Stimulated activated CD4-positive, alpha-beta T cell treated with anti-CD3 and anti-CD28 coated beads, Interleukin-15, amount 100 ng/mL, for 48 hours (primary cell): ENCODE measurements at regions not wholly inside any gene's neighbourhood (a gene's known extent, or its start where the extent isn't known, plus 50 kb on each side); places are given as distances from the start of the nearest gene placed in this dataset.

ENCODE experiments used
- DNase-seq, 2 donors: peaks; one replicate each; pipeline ENCODE4 v3.0.0-alpha.2; 2020; ENCODE audit warnings: low read depth in 2 of 2

DNA sequence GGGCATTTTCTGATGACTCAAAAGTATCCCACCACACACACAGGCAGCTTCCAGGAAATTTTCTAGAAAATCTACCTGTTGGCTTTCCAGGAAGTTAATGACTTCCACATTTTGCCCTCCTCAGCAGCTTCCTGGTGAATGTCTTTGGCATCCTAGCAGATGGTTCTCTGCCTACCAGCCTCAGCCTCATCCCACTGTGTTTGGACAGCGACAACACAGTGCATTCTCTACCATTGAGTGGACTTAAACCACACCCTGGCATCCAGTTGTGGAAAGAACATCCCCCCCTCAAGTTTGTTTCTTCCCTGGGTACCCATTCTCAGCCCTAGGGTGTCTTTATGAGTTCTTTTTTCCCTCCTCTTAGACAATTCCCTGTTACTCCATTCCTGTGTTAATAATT, 50.8 kb upstream of the GADL1 start:
- no peak for DNase-seq

DNA sequence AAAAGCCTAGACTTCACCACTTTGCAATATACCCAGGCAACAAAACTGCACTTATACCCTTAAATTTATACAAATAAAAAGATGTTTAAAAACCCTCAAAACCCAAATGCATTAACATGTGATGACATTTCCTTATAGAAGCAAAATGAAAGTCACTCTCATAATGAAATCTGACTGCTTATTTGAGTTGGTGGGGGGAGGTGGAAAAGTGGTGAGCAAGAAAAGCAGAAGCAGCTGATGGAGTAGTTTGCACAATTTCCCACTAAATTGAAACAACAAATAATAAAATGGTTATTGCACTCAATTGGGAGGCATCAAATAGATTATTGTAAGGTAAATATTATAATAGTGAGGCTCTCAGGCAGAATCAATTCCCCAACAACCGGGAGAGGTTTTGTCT, 54.0 kb upstream of the GADL1 start:
- no peak for DNase-seq

DNA sequence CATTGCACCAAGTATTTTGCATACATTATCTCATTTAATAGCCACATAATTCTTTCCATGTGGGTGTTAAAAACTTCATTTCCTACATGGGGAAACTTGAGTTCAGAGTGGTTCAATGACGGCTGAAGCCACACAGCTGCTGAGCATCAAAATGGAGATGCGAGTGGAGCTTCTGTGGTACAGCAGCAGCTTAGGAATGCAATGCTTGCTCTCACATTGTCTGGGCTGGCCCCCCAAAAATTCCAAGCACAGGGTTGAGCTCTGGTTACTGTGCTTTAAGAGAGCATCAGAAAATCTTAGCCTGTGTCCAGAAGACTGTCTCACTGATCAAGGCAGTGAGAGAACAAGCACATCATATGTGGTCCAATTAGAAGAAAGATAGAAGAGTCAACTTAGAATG, 57.4 kb upstream of the GADL1 start:
- DNase-seq, result no peak

DNA sequence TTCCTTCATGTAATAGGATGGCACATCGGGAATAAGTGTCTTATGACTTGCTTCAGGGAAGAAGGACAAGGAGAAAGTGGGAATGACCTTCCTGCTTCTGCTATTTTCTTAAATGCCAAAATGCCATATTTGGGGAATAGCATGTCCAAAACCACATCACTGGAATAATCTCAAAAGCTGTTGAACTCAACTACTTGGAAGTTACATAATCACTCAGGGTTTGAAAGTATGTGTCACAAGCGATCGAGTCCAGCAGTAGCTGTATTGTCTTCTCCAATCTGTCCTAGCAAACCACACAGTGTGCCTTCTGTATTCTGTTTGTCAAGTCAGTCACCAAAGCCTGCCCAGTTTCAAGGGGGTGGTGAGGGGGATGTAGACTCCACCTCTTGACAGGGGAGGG, 58.3 kb upstream of the GADL1 start:
- no peak for DNase-seq

DNA sequence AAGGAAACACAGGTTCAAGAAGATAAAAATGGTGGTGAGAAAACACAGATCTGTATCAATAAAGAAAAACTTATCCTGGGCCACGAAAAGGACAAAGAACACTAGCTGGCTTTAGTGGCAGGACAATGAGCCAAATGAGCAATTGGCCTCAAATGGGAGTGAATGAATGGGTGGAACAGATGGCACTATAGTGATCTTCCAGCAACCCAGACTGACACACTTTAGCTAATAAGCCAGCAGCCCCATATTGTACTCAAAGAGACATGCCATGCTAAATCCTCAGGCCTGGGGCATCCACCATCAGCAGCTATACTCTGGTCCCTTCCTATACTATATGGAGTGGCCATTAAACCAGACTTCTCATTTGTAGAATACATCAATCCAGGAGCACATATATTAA, 60.0 kb upstream of the GADL1 start:
- DNase-seq, result no peak

DNA sequence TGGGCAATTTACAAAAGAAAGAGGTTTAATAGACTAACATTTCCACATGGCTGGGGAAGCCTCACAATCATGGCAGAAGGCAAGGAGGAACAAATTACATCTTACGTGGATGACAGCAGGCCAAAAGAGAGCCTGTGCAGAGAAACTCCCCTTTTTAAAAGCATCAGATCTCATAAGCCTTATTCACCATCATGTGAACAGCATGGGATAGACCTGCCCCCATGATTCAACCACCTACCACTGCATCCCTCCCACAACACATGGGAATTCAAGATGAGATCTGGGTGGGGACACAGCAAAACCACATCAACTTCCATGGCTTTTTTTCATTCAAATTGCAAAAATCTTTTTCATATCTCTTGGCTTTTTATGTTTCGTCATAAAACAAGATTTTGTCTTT, 67.6 kb upstream of the GADL1 start:
- no peak for DNase-seq

DNA sequence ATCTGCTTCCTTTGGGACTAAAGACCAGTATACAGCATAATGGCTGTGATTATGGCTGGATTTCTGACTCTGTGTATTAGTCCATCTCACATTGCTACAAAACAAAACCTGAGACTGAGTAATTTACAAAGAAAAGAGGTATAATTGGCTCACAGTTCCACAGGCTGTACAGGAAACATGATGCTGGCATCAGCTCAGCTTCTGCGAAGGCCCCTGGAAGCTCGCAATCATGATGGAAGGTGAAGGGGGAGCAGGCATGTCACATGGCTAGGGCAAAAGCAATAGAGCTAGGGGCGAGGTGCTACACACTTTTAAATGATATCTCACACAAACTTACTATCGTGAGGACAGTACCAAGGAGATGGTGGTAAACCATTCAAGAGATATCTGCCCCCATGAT, 68.0 kb upstream of the GADL1 start:
- DNase-seq, result no peak

DNA sequence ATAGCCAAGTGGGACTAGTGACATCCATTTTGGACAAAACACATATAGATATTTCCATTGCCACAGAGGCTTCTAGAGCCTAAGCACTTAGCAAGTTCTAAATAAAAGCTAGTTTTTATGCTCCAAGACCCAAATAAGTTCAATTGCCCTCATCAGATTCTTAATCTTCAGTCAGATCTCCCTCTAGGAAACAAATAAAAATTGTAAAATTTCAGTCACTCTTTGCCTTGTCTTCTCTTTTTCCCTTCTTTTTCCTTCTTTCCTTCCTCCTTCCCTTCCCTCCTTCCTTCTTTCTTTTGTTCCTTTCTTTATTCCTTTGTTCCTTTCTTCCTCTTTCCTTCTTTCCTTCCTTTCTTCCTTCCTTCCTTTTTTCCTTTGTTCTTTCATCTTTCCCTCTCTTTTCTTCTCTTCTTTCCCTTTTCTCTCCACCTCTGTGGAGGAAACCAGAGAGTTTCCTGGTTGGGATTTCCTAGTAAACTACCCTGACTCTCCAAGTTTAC, 68.8 kb upstream of the GADL1 start:
- DNase-seq, result no peak

DNA sequence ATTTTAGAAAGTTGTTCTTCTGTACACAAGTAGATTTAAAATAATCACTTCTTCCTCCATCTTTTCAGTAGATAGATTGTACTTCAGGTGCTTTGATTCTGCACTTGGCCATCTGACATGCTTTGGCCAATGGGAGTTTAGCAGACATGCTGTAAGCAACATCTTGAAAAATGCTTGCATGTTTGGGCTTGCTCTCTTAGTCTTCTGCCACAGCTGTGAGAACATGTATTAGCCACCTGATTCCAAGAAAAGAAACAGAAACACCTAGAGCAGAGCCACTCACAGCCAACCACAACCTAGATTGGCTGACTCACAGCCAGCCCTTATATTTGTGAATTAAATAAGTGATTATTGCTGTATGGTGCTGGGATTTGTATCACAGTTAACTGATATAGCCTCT, 70.2 kb upstream of the GADL1 start:
- no peak for DNase-seq

DNA sequence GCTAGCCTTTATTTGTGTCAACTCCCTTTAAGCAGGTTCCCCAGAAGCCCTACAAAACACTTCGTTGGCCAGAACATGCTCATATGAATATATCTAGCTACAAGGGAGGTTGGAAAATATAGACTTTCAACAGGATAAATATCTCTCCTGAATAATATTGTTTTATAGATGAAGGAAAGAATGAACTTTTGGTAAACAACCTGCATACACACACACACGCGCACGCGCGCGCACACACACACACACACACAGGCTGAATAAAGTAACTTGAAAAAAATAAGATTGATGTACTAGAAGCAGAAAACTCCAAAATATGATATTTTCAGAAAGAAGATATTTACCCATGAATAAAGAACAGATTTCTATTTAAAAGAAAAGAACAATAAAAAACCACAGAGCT, 72.4 kb upstream of the GADL1 start:
- no peak for DNase-seq

DNA sequence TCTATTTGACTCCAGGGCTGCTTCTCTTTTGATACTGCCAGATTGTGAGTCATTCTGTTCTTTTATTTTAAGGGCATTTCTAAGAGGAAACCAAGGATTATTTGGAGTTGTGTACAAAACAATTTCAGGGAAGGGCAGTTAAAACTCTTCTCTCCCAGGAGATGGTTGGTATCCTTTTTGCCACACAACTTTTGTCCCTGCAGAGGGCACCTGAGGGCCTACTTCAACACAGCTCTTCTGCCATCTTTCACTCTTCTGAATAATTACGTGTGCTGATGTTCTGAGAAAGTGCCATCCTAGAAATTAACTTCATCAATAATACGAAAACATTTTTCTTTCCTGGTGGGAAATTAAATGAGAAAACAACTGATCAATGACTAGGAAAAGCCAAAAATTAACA, 75.7 kb upstream of the GADL1 start:
- DNase-seq, result no peak

DNA sequence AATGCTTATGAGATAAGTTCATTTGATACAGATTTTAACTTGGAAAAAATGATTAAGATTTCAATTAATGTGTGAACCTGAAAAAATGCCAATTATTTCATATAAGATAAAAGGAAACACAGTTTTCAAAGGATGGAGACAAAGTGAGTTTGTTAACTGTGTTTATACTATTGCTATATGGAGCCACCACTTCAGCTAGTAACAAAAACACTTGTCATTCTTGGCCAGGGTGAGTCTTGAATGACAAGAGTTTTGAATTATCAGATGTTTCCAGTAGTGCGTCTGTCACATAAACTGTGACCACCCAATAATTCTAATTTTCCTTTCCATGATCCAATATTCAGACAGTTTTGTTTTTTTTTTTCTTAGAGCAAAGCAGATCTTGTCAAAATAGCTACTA, 78.0 kb upstream of the GADL1 start:
- no peak for DNase-seq

DNA sequence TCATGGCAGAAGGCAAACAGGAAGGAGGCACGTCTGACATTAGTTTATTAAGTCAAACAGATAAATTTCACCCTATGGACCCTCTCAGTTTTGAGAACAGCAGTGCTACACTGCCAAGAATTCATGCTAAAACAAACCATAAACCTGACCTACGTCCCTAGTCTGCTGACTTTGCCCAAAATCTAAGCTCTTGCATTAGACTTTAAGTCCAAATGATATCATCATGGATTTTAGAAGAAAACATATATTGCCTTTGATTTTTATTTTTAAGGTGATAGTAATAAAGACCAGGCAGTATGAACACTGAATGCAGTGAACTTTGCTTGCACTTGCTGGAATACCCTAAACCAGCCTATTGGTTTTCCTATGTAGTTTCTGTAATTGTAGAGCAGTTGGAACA, 79.6 kb upstream of the GADL1 start:
- no peak for DNase-seq

DNA sequence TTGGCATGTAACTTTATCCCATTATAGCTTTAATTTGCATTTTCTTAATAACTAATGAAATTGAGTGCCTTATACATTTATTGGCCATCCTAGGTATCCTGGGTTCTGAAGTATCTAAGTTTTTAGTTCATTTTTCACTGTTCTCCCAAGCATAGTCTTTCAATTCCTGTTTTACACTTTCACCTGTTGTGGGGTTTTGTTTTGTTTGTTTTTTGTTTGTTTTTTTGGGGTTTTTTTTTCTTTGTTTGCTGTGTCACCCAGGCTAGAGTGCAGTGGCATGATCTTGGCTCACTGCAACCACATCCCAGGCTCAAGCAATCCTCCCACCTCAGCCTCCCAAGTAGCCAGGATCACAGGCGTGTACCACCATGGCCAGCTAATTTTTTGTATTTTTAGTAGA, 83.1 kb upstream of the GADL1 start:
- DNase-seq, result no peak

DNA sequence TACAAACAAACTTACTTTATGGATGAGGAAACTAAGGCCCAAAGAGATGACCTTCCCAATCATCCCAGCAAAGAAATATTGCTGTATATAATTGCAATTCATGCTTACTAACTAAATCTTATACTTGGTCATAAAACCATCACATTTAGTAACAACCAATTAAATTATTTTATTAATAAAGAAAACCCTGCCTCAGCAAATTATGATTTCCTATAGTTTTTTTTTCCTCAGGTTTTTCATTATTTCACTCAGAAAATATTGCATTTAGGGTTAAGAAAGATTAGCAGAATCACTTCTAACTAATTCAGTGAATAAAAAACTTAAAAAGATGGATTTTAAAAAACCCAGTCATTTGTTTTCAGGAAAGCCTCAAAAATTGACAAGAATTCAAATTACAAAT, 86.5 kb upstream of the GADL1 start:
- no peak for DNase-seq

DNA sequence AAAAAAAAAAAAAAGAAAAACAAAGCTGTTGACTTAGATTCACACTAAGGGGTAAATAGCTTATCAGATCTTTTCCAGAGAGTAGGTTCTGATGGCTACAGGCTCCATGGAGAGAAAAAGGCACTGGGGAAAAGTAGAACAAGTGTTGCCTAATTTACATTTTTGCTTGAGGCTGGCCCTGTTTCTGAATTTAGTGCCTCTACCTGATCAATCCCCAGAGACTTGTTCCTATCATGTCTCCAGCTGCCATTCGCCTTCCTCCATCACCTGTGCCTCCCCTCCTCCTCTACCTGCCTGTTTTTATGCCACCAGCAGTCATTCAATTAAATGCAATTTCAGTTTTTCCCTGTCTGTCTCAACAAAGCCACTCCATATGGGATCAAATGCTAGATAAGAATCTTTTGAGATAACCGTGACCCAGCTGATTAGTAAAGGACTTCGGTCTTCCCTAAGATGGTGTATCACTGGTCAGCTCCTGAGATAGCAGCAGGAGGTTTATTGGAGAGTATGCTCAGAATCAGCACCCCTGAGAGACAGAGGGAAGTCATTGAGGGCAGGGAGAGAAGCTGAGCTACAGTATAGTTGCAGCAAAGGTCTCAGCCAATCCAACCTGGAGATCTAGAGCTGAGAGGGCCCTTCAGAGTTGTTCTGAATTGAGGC, 88.1 kb upstream of the GADL1 start:
- no peak for DNase-seq

DNA sequence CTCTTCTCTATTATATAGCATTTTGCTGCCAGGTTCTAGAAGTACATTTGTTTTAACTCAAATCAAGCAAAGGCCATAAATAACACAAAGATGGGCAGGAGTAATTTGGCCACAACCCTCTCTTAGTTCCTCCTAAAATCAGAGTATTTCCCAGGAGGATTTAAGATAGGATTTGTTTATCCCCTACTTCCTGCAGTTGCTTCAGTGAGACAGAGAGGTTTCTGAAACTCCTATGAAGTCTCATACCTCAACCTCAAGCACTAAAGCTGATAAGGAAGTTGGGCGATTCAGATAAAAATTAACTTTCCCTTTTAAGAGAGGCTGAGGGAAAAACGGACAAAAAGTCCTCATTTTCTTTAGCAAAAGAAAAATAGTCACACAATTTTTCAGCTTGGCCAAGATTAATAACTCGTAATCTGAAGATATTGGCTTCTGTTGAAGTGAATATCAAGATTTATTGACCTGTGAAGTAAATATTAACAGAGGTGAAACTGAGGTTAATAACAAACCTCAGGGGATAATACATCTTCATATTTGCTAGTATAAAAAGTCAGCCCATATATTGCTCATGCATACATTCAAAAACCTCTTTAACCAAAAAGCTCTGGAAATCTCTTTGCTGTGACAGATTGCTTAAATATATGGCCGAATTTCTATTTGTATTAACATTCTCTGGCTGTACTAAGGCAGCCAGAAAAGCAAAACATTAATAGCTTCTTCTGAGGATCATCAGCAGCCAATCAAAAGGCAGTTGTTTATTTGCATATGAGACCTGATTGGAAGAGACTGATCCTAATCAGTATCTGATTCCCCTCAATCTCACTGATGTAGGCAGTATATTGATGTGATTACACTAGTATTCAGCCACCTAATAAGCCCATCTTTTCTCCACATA, 90.6 kb upstream of the GADL1 start:
- no peak for DNase-seq

DNA sequence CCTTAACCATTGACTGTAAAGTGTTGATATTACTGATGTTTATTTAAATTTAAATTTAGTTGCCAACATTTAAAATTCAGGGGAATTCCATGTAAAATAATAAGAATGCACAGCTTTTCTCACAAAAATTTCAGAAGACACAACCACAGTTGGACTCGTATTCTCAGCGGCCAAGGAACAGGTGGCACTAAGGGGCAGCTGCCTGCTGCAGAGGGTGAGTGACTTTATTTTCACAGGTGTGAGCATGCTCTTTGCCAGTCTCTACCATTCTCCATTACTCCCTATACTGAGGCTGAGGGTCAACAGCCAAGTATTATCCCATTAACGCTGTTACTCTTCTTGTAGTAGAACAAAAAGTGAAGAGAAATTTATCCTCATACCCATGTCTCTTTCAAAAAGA, 92.1 kb upstream of the GADL1 start:
- no peak for DNase-seq

DNA sequence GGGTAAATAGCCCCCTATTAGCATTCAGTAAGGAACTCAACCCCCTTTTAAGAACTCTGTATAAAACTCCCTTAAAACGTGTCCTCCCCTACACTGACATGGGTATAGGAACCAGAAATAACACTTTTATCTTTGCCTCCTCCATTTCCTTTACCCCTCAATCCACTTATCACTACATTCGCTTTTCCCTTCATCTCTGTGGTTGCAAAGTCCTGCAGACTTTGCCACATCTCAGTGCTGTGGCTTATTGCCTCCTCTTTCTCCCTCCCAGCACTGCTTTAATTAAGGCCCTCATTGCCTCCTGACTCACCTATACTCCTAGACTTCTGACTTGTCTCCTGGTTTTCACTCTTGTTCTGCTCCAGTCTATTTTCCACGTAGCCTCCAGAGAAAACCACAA, 94.3 kb upstream of the GADL1 start:
- no peak for DNase-seq

DNA sequence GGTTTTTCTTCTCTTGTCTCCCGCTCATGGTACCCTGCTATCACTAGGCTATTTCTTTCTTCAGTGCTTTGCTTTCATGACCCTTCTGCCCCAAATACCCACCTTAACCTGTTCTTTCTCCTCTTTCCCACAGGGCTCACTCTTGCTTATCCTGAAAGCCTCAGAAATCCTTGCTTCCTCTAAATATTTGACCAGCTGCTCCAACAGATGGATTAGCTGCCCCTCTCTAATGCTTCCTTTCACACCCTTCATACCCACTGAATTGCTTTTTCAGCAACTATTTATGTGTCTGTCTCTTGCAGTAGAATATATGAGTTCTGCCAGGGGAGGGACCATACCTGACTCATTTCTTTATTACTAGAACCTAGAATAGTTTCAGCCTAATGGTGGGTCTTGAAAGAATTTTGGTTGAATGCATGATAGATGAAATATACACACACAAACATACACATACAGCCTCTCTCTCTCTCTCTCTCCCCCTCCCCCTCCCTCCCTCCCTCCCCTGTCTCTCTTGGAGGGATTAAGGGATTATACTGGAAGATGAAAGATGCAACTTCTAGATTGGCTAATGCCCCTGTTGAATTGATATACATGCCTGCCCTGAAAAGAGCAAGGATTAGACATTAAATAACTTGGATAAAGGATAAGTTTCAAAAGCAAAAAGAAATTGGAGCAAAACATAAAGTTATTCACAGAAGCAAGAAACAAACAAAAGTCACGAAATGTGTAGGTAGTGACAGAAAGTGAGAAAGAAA, 95.0 kb upstream of the GADL1 start:
- DNase-seq, result no peak

DNA sequence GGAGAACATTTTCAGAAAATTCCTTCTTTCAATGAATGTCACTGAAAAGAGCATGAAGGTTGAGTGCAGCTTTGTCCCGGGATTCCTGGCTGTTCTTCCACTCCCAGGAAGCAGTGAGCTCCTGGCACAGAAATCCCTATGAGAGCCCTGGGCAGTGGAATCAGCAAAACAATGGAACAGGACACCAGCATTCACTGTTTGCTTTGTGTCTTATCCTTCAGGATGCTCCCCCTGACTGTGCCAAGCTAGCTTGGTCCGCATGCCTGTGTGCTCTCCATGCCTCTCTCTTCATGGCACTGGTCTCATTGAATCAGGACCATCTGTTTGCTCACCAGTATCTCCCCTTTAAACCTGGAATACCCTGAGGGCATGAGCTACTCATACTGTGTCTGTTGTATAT, 102.0 kb upstream of the GADL1 start:
- DNase-seq, result no peak

DNA sequence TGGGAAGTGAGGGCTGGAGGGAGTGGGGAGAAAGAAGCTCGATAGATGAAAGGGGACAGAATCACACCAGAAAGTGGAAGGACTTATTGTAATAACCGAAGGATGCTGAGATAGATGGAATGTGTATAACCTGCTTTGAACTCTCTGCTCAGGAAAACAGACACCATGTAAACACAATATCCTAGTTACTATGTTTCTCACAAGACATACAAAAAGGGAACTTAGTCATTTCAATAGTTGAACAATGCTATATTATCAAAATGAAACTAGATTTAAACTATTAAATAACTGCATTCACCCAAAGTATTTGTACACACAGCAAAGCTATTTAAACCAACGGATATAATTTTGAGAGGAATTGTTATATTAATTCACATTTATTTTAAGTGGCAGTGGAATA, 108.3 kb upstream of the GADL1 start:
- no peak for DNase-seq
